Subcutaneous abdominal adipose tissue (tissue), 5 donors: ENCODE measurements at regions not wholly inside any gene's neighbourhood (a gene's known extent, or its start where the extent isn't known, plus 50 kb on each side); places are given as distances from the start of the nearest gene placed in this dataset.
"Not testable (repeated sequence)": the region's sequence is repeated elsewhere in the genome, so short reads cannot be mapped to it uniquely, and the experiment has no call there.

Experiments
- H3K27ac ChIP-seq: one replicate; pipeline ENCODE4 v1.7.0; 2013; ENCODE audit warnings: low read depth, mild to moderate bottlenecking, inconsistent platforms, low read length, moderate library complexity
- H3K27me3 ChIP-seq, 5 donors: one replicate each; pipeline ENCODE4 v1.7.0; 2013; ENCODE audit warnings: low read length in 5 of 5, inconsistent platforms in 1 of 5; ENCODE audit not compliant: control insufficient read depth in 5 of 5, insufficient read depth in 4 of 5
- H3K36me3 ChIP-seq, 5 donors: one replicate each; pipeline ENCODE4 v1.7.0; 2013; ENCODE audit warnings: low read length in 5 of 5; ENCODE audit not compliant: control insufficient read depth in 5 of 5, insufficient read depth in 5 of 5
- H3K4me1 ChIP-seq, 5 donors: one replicate each; pipeline ENCODE4 v1.7.0; 2013; ENCODE audit warnings: low read length in 5 of 5, mild to moderate bottlenecking in 3 of 5, moderate library complexity in 1 of 5; ENCODE audit not compliant: control insufficient read depth in 5 of 5, insufficient read depth in 5 of 5
- H3K4me3 ChIP-seq, 5 donors: one replicate each; pipeline ENCODE4 v1.7.0; 2013; ENCODE audit warnings: low read length in 5 of 5, low read depth in 1 of 5
- H3K9ac ChIP-seq, 5 donors: one replicate each; pipeline ENCODE4 v1.7.0; 2013; ENCODE audit warnings: low read length in 5 of 5, mild to moderate bottlenecking in 4 of 5, moderate library complexity in 3 of 5
- H3K9me3 ChIP-seq, 5 donors: one replicate each; pipeline ENCODE4 v1.7.0; 2013; ENCODE audit warnings: low read length in 5 of 5; ENCODE audit not compliant: control insufficient read depth in 5 of 5
- donor health status: healthy.
- donor health status: healthy.
- donor health status: healthy.
- donor health status: healthy.
- donor health status: healthy.

DNA sequence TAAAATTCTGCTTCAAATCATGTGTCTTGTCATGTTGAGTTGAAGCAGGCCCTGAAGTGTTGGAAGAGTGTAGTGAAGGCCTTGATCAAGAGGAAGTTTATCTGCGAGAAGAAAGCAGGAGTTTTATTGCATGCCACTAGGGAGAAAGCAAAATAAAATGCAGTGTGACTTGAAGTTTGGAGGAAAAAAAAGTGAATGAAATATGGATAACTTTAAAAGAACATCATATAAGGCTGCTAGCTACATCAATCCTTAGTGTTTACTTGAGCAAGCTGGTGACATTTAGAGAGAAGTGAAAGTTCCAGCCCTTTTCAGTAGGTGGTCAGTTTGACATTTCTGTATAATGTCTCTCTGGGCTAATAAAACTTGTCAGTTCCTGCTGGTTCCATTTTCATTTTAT is 841.1 kb downstream of the TMTC2 start:
- Histone ChIP-seq H3K4me3 (no peak overlapping the region), H3K36me3 (no peaks in the 10 kb centered on the region), H3K4me1 (no peaks in the 10 kb centered on the region), H3K9me3 (no peaks in the 10 kb centered on the region), H3K27ac (no peak overlapping the region), H3K9ac (no peak overlapping the region), H3K27me3 (no peaks in the 10 kb centered on the region)

GRCh38 chr12:83515306-83516026 is 828.8 kb downstream of the TMTC2 start:
- Histone ChIP-seq H3K4me1 (no peaks in the 10 kb centered on the region), H3K27me3 (no peaks in the 10 kb centered on the region), H3K36me3 (no peaks in the 10 kb centered on the region), H3K4me3 (no peak overlapping the region), H3K27ac (no peak overlapping the region), H3K9ac (no peak overlapping the region), H3K9me3 (no peaks in the 10 kb centered on the region)

DNA sequence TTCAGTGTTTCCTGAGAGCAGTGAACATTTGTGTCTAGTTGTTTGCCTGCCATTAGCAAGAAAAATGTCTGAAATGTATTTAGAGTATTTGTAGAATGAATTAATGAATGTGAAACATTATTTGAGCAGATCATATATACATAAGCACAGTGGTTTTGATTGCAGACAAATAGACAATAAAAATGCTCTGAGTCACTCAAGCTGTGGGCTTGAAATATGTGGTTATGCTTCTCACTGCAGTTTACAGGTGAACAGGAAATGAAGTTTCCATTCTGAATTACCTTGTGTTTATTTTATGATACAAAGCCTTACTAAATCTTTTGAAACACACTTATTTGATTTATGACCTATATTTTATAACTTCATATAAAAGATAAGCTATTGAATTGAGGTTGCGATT is 827.7 kb downstream of the TMTC2 start:
- no peak overlapping the region for H3K9ac ChIP-seq
- H3K9me3 ChIP-seq, result no peaks in the 10 kb centered on the region
- no peak overlapping the region for H3K27ac ChIP-seq
- H3K27me3 ChIP-seq, result no peaks in the 10 kb centered on the region
- no peaks in the 10 kb centered on the region for H3K4me1 ChIP-seq
- H3K36me3 ChIP-seq, result no peaks in the 10 kb centered on the region
- H3K4me3 ChIP-seq, result no peak overlapping the region

- Histone ChIP-seq H3K9ac (no peak overlapping the region), H3K4me1 (no peaks in the 10 kb centered on the region), H3K36me3 (no peaks in the 10 kb centered on the region), H3K27ac (no peak overlapping the region), H3K9me3 (no peaks in the 10 kb centered on the region), H3K4me3 (no peak overlapping the region), H3K27me3 (peaks cover 0 to 2% (median 0%) of the 10 kb centered on the region in 5 donors)
Observed at GRCh38 chr12:83506841-83507240, 820.1 kb downstream of the TMTC2 start.

GRCh38 chr12:83505586-83505985 is 818.9 kb downstream of the TMTC2 start:
- no peaks in the 10 kb centered on the region for H3K36me3 ChIP-seq
- no peaks in the 10 kb centered on the region for H3K9me3 ChIP-seq
- H3K9ac ChIP-seq, result no peak overlapping the region
- H3K27ac ChIP-seq, result no peak overlapping the region
- no peaks in the 10 kb centered on the region for H3K4me1 ChIP-seq
- H3K27me3 ChIP-seq, result peaks cover 0 to 2% (median 0%) of the 10 kb centered on the region in 5 donors
- no peak overlapping the region for H3K4me3 ChIP-seq

GRCh38 chr12:83499894-83500293 is 813.2 kb downstream of the TMTC2 start:
- not testable (repeated sequence) for H3K9me3 ChIP-seq, H3K4me3 ChIP-seq, H3K4me1 ChIP-seq, H3K36me3 ChIP-seq, H3K27me3 ChIP-seq, H3K27ac ChIP-seq, H3K9ac ChIP-seq

DNA sequence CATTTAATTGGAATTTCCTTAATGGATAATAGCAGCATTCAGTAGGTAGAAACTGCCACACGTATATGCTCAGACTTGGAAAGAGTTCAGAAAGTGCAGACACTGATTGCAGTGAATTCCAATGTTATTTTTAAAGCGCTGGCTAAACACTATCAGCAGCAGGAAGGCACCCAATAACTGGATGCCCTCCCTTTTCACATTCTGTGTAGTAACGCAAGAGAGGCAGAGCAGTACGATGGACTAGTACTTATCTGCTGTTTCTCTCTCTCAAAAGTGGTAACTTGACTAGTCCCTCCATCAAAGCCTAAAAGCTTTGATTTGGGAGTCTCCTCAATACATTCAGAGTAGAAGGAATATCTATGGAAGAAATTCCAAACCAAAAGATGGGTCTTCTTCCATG is 791.0 kb downstream of the TMTC2 start:
- Histone ChIP-seq H3K36me3 (no peaks in the 10 kb centered on the region), H3K27ac (no peak overlapping the region), H3K4me1 (no peaks in the 10 kb centered on the region), H3K9me3 (no peaks in the 10 kb centered on the region), H3K4me3 (no peak overlapping the region), H3K9ac (no peak overlapping the region), H3K27me3 (no peaks in the 10 kb centered on the region)

- Histone ChIP-seq H3K27me3 (no peaks in the 10 kb centered on the region), H3K27ac (no peak overlapping the region), H3K9ac (no peak overlapping the region), H3K4me3 (no peak overlapping the region), H3K36me3 (no peaks in the 10 kb centered on the region), H3K9me3 (no peaks in the 10 kb centered on the region), H3K4me1 (no peaks in the 10 kb centered on the region)
Observed at GRCh38 chr12:83476695-83477690, 790.3 kb downstream of the TMTC2 start.

GRCh38 chr12:83476006-83476405 is 789.3 kb downstream of the TMTC2 start:
- H3K9me3 ChIP-seq, result no peaks in the 10 kb centered on the region
- H3K36me3 ChIP-seq, result no peaks in the 10 kb centered on the region
- H3K9ac ChIP-seq, result no peak overlapping the region
- H3K4me3 ChIP-seq, result no peak overlapping the region
- H3K27me3 ChIP-seq, result no peaks in the 10 kb centered on the region
- no peaks in the 10 kb centered on the region for H3K4me1 ChIP-seq
- no peak overlapping the region for H3K27ac ChIP-seq

GRCh38 chr12:83474369-83474768 is 787.7 kb downstream of the TMTC2 start:
- Histone ChIP-seq H3K27ac (no peak overlapping the region), H3K4me3 (no peak overlapping the region)

More at GRCh38 chr12:83474369-83474768, 787.7 kb downstream of the TMTC2 start:
- Histone ChIP-seq H3K9ac (no peak overlapping the region), H3K9me3 (no peaks in the 10 kb centered on the region), H3K4me1 (no peaks in the 10 kb centered on the region), H3K36me3 (no peaks in the 10 kb centered on the region), H3K27me3 (no peaks in the 10 kb centered on the region)
